ENCODE measurements at regions not wholly inside any gene's neighbourhood (a gene's known extent, or its start where the extent isn't known, plus 50 kb on each side); places are given as distances from the start of the nearest gene placed in this dataset.

DNA sequence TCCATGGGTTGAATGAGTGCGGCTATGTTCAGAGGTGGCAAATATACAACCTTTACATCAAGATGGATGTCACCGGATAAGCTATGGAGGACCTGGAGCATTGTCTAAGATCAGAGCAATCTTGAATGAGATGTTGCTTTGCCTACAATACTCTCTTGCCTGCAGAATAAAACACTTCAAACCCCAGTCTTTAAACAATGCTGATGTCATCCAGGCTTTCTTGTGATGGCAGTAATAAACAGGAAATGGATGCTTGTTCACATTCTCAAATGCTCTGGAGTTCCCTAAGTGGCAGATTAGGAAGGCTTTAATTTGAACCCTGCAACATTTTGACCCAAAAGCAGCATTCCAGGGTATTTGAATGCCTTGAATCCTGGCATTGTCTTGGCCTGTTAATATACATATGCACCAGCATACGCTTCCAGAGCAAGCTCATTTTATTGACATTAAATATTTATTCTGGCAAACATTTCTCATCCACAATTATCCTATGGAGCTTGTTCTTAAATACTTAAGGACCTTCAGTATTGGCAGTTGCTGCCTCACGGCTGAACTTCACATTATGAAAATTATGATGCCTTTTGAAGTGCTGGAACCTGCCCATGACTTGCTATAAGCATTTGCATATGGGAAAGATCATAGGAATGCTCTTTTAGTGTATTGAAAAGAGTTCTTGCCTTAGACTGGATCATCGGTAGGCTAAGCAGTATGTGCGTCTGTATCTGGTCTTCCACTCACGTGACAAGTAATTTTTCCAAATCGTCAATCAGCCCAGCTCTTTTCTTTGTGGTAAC, 422.7 kb downstream of the SIPA1L2 start:
- no peak for DNase-seq (ENCODE audit: low read depth in 2 of 2)

GRCh38 chr1:232204269-232204668, 425.7 kb downstream of the SIPA1L2 start:
- DNase-seq (ENCODE audit: low read depth in 2 of 2): no peak

GRCh38 chr1:232201024-232201423, 428.9 kb downstream of the SIPA1L2 start:
- DNase-seq (ENCODE audit: low read depth in 2 of 2): no peak

DNA sequence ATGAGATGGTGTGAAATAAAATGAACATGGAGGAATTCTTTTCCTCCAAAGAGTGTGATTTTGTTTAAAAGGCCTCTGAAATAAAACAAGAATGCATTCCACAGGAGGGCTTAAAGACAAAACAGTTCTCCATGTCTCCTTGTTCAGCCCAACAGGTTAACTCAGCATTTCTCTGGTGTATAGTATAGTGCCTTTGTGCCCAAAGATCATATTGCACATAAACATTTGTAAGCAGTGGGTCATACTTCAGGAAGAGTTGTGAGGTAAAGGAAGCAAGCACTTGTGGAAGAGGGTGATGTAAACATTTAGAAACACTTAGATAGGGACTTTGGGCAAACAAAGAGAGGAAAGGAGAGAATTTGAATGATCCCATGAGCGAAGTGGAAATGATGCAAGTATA, 433.9 kb downstream of the SIPA1L2 start:
- no peak for DNase-seq (ENCODE audit: low read depth in 2 of 2)

DNA sequence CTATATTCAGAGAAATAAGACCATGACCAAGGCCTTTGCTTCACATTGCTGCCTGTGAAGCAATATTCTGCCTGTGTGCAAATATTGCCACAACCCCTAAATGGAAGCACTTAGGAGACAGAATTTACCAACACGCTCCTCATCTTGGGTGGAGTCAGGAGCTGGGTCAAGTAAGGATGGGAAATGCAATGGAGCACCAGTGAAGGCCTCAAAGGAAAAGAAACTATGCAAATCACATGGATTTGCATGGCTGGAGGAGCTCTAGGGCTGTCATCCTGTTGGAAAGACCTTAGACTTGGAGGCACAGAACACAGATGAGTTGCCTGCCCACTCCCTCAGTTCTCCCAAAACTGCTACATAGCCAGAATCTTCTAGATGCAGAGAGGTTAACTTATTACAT, 435.5 kb downstream of the SIPA1L2 start:
- no peak for DNase-seq (ENCODE audit: low read depth in 2 of 2)

DNA sequence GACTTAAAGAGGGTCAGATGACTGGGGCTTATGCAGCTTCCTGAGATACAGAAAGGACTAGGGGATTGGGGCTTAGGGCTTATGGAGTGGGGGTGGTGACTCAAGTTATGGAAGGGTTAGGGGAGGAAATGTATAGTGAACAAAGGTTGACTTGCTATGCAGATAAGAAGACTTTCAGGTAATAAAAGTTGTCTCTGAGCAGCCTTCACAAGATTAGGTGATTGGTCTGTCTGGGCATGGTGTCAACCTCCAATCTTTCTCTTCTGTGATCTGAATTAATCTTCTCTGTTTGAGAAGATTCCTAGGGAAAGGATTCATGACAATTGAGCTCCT, 436.5 kb downstream of the SIPA1L2 start:
- DNase-seq (ENCODE audit: low read depth in 2 of 2): no peak

DNA sequence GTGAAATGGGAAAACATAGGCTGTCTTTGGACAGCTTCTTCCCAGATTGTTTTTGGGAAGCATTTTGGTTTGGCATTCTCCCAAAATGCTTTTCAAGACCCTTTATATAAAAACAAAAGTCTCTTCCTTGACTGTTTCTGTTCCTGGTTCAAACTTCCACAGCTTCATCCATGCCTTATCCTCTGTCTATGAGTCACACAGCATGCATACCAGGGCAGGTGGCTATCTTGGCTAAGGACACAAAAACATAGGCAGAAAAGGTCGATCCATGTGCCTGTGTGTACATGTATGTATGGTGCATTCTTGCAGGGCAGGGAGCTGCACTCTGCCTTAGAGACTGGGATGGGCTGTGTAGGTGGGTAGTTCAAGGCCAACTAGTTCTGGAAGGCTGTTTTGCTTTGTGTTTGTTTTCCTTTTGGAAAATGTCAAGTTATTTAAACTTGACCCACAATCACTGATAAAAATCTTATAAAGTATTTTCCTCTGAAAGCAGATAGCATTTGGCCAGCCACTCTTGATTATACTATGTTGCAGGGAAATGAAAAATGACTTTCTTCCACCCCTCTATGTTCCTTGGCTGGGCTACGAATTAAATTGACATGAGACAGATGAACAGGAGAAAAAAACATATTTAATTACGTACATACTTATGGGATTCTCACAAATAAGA, 437.0 kb downstream of the SIPA1L2 start:
- DNase-seq (ENCODE audit: low read depth in 2 of 2): no peak

- no peak for DNase-seq (ENCODE audit: low read depth in 2 of 2)
Measured at GRCh38 chr1:232191560-232191959, 438.4 kb downstream of the SIPA1L2 start.

GRCh38 chr1:232188318-232188717, 441.6 kb downstream of the SIPA1L2 start:
- DNase-seq (ENCODE audit: low read depth in 2 of 2): no peak

DNA sequence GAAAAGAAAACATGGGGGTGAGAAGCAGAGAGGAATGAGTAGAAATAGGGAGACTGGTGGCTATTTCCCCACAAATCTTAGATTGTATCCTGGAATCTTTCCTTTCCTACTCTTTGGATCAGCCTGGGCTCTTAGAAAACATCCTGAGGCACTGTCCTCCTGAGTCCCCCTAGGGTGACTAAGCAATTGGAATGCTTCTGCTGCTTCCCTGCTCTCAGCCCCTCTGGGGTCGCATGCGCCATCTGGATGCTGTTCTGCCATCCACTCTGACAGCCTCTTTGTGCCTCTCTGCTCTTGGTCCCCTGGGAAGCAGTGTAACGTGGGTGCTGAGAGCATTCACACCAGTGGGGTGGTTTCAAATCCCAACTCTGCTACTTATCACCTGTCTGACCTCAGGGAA, 443.0 kb downstream of the SIPA1L2 start:
- no peak for DNase-seq (ENCODE audit: low read depth in 2 of 2)

- no peak for DNase-seq (ENCODE audit: low read depth in 2 of 2)
Measured at GRCh38 chr1:232184561-232185530, 445.1 kb downstream of the SIPA1L2 start.

DNA sequence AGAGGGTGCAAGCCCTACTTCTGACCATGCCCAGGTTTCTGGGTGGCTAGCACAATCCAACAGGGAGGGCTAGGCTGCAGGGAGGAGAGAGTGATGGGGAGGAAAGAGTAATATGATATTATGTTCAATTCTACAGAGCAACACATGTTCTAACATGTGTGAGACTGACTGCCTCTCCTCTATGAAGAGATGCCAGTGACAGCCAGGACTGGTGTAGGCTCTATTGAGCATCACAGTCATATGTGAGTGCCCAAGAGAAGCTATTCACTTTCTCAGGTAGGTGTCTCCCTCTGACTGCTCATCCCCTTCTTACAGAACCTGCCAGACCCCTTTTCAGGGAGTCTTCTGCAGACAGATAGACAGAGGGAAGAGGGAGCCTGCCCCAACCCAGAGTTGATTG, 446.1 kb downstream of the SIPA1L2 start:
- no peak for DNase-seq (ENCODE audit: low read depth in 2 of 2)

DNA sequence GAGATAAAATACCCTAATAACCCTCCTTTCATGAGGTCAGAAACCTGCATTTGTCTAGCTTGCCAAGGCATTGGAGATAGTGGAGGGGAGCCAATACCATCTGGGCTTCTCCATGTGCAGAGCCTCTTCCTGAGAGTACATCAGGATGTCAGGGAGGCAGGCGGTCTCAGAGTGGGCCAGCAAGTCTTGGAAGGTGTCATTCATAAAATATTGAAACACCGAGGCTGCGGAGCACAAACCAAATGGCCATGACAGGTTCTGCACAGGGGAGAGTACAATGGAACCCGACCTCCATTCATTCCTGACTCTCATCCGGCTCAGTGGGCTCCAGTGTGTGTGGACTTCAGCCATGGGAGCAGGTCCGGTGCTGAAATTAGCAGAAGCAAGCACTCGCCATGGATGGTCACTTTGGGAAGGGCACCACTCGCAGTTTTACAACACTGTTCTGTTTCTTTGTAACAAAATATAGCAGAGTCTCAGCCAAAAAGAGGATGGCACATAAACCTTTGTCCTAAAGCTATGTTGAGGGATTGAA, 446.6 kb downstream of the SIPA1L2 start:
- DNase-seq (ENCODE audit: low read depth in 2 of 2): no peak

DNA sequence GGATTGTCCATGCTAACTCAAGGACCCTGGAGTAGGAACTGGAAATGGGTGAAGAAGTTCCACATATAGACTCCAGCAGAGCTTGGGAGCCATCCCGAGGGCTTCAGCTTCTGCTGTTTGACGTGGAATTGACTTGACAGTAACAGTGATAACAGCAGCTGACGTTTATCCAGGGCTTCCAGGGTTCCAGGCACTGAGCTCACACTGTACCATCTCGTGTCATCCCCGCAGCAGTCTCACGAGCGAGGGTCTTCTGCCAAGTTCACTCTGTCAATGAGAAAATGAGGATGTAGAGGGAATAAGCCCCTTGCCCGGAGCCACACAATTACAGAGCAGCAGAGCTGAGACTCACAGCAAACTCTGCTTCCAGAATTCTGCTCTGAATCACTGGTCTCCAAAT, 447.7 kb downstream of the SIPA1L2 start:
- DNase-seq (ENCODE audit: low read depth in 2 of 2): no peak

- no peak for DNase-seq (ENCODE audit: low read depth in 2 of 2)
Measured at GRCh38 chr1:232180779-232181136, 449.2 kb downstream of the SIPA1L2 start.

DNA sequence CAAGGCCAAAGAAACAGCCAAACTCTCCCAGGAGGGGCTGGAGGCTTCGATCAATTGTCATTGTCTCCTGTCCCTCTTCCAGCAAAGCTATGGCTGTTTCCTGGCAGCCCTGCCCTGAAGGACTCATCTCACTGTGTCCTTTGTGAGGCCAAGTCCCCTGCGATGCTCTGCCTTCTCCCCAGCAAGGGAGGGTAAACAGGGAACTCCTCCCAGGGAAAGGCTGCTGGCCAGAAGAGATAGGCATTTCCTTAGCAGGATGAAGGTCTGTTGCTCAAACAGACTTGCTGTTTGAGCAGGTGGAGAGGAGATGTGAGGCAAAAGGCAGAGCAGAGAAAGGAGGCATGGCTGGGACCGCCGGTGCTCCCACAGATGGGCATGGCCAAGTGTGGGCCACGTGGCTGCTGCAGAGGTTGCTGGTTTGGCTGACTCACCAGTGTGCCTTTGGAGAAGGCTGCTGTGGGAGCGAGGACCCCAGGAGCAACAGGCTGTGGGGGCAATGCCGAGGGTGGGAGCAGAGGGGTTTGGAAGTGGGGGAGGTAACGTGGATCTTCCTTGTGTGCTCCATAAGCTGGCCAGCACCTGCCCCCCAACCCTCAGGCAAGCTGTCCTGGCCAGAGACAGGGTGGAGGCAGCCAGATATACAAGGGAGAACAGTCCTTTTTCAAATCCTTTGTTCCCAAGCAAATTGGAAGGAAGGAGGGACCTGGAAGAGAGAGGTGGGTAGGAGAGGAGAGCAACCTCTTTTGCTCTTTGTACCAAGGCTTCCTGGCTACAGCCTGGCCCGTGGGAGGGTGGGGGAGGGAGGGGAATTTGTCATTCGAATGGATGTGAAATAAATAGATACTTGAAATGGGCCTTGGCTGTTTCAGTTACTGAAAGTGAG, 449.8 kb downstream of the SIPA1L2 start:
- DNase-seq (ENCODE audit: low read depth in 2 of 2): no peak

GRCh38 chr1:232178191-232178590, 451.7 kb downstream of the SIPA1L2 start:
- no peak for DNase-seq (ENCODE audit: low read depth in 2 of 2)

- no peak for DNase-seq (ENCODE audit: low read depth in 2 of 2)
Measured at GRCh38 chr1:232177438-232177837, 452.5 kb downstream of the SIPA1L2 start.

GRCh38 chr1:232176222-232176621, 453.7 kb downstream of the SIPA1L2 start:
- no peak for DNase-seq (ENCODE audit: low read depth in 2 of 2)

GRCh38 chr1:232174306-232174705, 455.6 kb downstream of the SIPA1L2 start:
- DNase-seq (ENCODE audit: low read depth in 2 of 2): no peak

- no peak for DNase-seq (ENCODE audit: low read depth in 2 of 2)
Measured at GRCh38 chr1:232172563-232172962, 457.4 kb downstream of the SIPA1L2 start.
